ENCODE measurements at regions not wholly inside any gene's neighbourhood (a gene's known extent, or its start where the extent isn't known, plus 50 kb on each side); places are given as distances from the start of the nearest gene placed in this dataset.
"Not testable (repeated sequence)": the region's sequence is repeated elsewhere in the genome, so short reads cannot be mapped to it uniquely, and the experiment has no call there.

DNA sequence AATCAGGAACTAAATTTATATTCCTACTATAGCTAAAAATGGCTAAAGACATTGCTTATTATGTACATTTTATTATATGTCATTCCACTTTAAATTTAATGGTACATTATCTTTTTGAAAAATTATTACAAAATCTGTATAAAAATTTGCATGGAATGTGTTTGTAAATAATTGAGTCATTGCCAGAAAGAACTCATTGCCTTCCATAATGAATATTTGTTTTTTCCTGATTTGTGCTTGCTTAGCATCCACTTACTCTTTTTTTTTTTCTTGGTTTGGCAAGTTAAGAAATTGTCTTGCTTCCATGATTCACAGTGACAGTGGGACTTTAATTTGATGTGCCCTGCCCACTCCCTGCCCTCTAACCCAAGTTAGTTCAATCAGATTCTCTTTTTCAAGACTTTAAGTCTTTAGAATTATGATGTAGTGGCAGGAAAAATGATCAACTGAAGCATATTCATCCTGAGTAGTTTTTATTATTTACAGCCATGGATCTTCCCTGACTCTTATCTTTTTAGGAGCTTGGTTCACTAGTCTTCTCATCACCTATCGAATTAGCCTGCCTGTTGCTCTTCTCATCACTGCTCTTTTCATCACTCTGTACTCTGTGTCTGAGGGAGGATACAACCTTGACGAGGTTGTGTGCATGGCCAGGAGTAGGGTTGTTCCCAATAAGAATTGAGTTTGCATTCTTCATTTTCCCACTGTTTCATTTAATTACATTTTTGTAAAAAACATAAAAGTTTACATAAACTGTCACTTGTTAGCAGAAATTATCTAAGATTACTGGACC lies 442.0 kb downstream of the BTG1 start:
- Histone ChIP-seq H3K79me2 (ENCODE audit: insufficient read depth, low read depth) (no peaks in the 10 kb centered on the region), H2AFZ (ENCODE audit: low read depth) (no peak overlapping the region), H3K36me3 (ENCODE audit: insufficient read depth) (no peaks in the 10 kb centered on the region), H3K4me1 (ENCODE audit: low read depth, poor library complexity, severe bottlenecking) (no peaks in the 10 kb centered on the region), H3K27me3 (ENCODE audit: insufficient read depth, low read depth) (no peaks in the 10 kb centered on the region), H3K9ac (no peak overlapping the region), H4K20me1 (ENCODE audit: insufficient read depth) (no peaks in the 10 kb centered on the region), H3K4me3 (IDR thresholded peaks at IDR 0.05; ENCODE audit: insufficient read depth, low read depth, low read length) (no peak overlapping the region), H3K4me2 (no peak overlapping the region), H3K27ac (no peak overlapping the region)
- TF ChIP-seq, protein P1, sequence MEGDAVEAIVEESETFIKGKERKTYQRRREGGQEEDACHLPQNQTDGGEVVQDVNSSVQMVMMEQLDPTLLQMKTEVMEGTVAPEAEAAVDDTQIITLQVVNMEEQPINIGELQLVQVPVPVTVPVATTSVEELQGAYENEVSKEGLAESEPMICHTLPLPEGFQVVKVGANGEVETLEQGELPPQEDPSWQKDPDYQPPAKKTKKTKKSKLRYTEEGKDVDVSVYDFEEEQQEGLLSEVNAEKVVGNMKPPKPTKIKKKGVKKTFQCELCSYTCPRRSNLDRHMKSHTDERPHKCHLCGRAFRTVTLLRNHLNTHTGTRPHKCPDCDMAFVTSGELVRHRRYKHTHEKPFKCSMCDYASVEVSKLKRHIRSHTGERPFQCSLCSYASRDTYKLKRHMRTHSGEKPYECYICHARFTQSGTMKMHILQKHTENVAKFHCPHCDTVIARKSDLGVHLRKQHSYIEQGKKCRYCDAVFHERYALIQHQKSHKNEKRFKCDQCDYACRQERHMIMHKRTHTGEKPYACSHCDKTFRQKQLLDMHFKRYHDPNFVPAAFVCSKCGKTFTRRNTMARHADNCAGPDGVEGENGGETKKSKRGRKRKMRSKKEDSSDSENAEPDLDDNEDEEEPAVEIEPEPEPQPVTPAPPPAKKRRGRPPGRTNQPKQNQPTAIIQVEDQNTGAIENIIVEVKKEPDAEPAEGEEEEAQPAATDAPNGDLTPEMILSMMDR (conservative IDR thresholded peaks at IDR 0.05; ENCODE audit: low read depth, low read length) = no peak

DNA sequence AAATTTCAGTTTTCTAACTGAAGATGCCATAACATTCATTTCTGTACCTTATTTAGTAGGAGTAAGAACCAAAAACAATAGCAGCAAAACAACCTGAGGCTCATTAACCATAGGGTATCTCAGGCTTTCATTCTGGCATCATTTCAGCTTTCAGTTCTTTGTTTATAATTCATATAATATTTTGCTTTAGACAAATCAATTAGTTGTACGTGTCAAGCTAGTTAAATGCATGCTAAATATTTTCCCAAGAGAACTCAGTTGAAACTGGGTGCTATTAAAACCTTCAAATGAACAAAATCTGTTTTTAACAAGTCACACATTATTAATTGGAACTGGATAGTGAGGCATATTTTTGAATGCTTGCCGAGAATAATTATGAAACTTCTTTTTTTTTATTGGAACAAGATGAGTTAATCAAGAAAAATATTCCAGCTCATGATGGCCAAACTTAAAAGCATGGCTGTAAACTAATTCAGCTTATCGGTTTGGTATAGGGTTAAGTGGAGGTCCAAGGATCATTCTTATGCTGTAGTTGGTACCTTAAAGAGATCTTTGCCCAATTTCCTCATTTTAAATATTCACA lies 442.7 kb downstream of the BTG1 start:
- H3K4me3 ChIP-seq (IDR thresholded peaks at IDR 0.05; ENCODE audit: insufficient read depth, low read depth, low read length) = no peak overlapping the region
- no peak overlapping the region for H2AFZ ChIP-seq (ENCODE audit: low read depth)
- no peaks in the 10 kb centered on the region for H3K36me3 ChIP-seq (ENCODE audit: insufficient read depth)
- H3K9ac ChIP-seq = no peak overlapping the region
- H3K4me1 ChIP-seq (ENCODE audit: low read depth, poor library complexity, severe bottlenecking) = no peaks in the 10 kb centered on the region
- TF ChIP-seq, protein P1 (conservative IDR thresholded peaks at IDR 0.05; ENCODE audit: low read depth, low read length) = no peak
- no peaks in the 10 kb centered on the region for H3K79me2 ChIP-seq (ENCODE audit: insufficient read depth, low read depth)
- no peaks in the 10 kb centered on the region for H4K20me1 ChIP-seq (ENCODE audit: insufficient read depth)
- H3K27me3 ChIP-seq (ENCODE audit: insufficient read depth, low read depth) = no peaks in the 10 kb centered on the region
- H3K27ac ChIP-seq = no peak overlapping the region
- H3K4me2 ChIP-seq = no peak overlapping the region

DNA sequence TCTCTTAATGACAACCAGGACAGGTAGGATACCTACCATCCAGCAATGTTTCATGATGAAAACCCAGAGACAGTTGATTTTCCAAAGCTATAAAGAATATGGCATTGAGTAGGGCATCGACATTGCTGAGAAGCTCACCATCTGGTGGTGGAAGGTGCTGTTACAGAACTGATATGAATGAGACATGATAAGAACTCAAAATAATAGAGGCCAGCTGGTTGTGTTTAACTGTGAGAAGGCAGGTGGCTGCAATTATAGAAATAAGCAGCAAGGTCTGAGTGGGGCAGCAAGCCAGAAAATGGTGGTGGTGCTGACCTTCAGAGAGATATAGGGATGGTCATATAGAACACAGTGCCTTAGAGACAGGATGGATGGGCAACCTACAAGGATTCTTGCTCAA lies 449.7 kb downstream of the BTG1 start:
- TF ChIP-seq, protein P1 (conservative IDR thresholded peaks at IDR 0.05; ENCODE audit: low read depth, low read length) = no peak
- Histone ChIP-seq H3K4me3 (IDR thresholded peaks at IDR 0.05; ENCODE audit: insufficient read depth, low read depth, low read length) (no peak overlapping the region), H3K36me3 (ENCODE audit: insufficient read depth) (no peaks in the 10 kb centered on the region), H2AFZ (ENCODE audit: low read depth) (no peak overlapping the region), H3K4me1 (ENCODE audit: low read depth, poor library complexity, severe bottlenecking) (no peaks in the 10 kb centered on the region), H3K27me3 (ENCODE audit: insufficient read depth, low read depth) (no peaks in the 10 kb centered on the region), H4K20me1 (ENCODE audit: insufficient read depth) (no peaks in the 10 kb centered on the region), H3K27ac (no peak overlapping the region), H3K79me2 (ENCODE audit: insufficient read depth, low read depth) (no peaks in the 10 kb centered on the region), H3K9ac (no peak overlapping the region), H3K4me2 (no peak overlapping the region)

DNA sequence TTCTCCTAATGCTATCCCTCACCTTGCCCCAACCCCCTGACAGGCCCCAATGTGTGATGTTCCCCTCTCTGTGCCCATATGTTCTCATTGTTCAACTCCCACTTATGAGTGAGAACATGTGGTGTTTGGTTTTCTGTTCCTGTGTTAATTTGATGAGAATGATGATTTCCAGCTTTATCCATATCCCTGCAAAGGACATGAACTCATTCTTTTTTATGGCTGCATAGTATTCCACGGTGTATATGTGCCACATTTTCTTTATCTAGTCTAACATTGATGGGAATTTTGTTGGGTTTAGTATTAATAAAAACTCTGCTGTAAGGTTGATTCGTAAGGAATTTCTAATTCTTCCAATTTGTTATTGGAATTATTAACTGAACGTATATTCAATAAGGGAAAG lies 450.2 kb downstream of the BTG1 start:
- H3K4me1 ChIP-seq (ENCODE audit: low read depth, poor library complexity, severe bottlenecking); H4K20me1 ChIP-seq (ENCODE audit: insufficient read depth); H3K4me3 ChIP-seq (IDR thresholded peaks at IDR 0.05; ENCODE audit: insufficient read depth, low read depth, low read length); H3K4me2 ChIP-seq; H3K27me3 ChIP-seq (ENCODE audit: insufficient read depth, low read depth); H3K27ac ChIP-seq; H2AFZ ChIP-seq (ENCODE audit: low read depth); H3K79me2 ChIP-seq (ENCODE audit: insufficient read depth, low read depth); H3K9ac ChIP-seq; H3K36me3 ChIP-seq (ENCODE audit: insufficient read depth): not testable (repeated sequence)

DNA sequence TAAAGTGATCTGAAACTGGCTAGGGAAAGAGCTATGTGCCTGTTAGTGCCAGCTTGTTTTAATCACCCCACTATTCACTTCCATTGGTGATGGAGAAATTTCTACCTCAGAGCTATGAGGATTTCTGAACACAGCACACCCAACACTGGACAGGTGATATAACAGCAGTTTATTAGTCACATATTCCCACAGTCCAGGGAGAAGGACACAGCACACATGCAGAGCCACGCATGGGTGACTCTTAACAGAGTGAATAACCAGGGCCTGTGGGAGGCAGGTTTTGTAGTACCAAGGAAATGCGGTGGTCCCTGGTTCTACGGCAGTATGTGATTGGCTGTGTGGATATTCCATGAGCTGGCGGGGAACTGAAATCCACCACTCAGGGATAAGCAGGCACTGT lies 455.1 kb downstream of the BTG1 start:
- Histone ChIP-seq H3K27ac (no peak overlapping the region), H3K4me3 (IDR thresholded peaks at IDR 0.05; ENCODE audit: insufficient read depth, low read depth, low read length) (no peak overlapping the region), H2AFZ (ENCODE audit: low read depth) (no peak overlapping the region), H3K79me2 (ENCODE audit: insufficient read depth, low read depth) (no peaks in the 10 kb centered on the region), H3K9ac (no peak overlapping the region), H3K27me3 (ENCODE audit: insufficient read depth, low read depth) (no peaks in the 10 kb centered on the region), H3K4me1 (ENCODE audit: low read depth, poor library complexity, severe bottlenecking) (no peaks in the 10 kb centered on the region), H4K20me1 (ENCODE audit: insufficient read depth) (no peaks in the 10 kb centered on the region), H3K36me3 (ENCODE audit: insufficient read depth) (no peaks in the 10 kb centered on the region), H3K4me2 (no peak overlapping the region)
- TF ChIP-seq, protein P1 (conservative IDR thresholded peaks at IDR 0.05; ENCODE audit: low read depth, low read length) = no peak

Measured in KMS-11 (cell line).